ENCODE measurements at regions not wholly inside any gene's neighbourhood (a gene's known extent, or its start where the extent isn't known, plus 50 kb on each side); places are given as distances from the start of the nearest gene placed in this dataset.

DNA sequence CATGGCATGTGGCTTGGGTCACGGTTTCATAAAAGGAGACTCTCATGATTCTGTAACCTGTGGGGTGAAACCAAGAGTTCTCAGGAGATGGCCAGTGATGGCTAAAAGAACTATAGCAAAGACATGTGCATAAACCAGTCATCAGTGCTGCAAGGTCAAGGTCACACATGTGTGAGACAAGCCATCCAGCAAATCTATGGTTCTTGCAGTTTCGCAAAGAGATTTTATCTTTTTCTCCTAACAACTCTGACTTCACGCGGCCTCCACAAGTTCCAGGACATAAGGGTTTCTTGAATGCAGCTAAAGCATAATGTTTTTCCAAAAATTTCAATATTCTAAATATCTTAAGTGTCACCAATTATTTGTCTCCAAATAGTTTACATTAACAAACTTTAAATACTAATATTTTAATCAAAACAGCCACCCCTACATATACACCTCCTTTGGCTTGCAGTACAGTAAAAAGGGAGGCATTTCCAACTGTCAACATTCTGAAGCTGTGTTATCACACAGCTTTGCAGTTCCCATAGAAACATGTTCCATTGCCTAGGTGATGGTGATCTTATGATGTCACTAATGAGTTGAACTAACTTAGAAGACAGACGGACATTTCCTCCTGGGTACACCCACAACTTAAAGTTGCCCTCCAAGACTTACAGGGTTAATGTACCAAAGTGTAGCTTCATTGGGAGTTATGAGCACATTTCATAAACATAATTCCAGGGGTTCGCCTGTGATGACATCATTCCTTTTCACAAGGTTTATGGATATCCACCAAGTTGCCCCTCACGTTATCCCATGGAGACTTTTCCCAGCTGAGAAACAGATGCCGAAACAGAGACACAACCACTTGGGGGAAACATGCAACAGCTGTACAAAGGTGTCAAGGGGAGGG lies 250.9 kb upstream of the PDE10A start:
- Histone ChIP-seq H3K9me3 (no peaks in the 10 kb centered on the region), H3K4me1 (no peaks in the 10 kb centered on the region), H3K27ac (no peak overlapping the region), H3K27me3 (no peaks in the 10 kb centered on the region), H3K4me3 (no peak overlapping the region), H3K36me3 (no peaks in the 10 kb centered on the region)
- TF ChIP-seq, protein P1, sequence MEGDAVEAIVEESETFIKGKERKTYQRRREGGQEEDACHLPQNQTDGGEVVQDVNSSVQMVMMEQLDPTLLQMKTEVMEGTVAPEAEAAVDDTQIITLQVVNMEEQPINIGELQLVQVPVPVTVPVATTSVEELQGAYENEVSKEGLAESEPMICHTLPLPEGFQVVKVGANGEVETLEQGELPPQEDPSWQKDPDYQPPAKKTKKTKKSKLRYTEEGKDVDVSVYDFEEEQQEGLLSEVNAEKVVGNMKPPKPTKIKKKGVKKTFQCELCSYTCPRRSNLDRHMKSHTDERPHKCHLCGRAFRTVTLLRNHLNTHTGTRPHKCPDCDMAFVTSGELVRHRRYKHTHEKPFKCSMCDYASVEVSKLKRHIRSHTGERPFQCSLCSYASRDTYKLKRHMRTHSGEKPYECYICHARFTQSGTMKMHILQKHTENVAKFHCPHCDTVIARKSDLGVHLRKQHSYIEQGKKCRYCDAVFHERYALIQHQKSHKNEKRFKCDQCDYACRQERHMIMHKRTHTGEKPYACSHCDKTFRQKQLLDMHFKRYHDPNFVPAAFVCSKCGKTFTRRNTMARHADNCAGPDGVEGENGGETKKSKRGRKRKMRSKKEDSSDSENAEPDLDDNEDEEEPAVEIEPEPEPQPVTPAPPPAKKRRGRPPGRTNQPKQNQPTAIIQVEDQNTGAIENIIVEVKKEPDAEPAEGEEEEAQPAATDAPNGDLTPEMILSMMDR (IDR thresholded peaks at IDR 0.05) = no peak
- no peak for DNase-seq (ENCODE audit: low spot score)

DNA sequence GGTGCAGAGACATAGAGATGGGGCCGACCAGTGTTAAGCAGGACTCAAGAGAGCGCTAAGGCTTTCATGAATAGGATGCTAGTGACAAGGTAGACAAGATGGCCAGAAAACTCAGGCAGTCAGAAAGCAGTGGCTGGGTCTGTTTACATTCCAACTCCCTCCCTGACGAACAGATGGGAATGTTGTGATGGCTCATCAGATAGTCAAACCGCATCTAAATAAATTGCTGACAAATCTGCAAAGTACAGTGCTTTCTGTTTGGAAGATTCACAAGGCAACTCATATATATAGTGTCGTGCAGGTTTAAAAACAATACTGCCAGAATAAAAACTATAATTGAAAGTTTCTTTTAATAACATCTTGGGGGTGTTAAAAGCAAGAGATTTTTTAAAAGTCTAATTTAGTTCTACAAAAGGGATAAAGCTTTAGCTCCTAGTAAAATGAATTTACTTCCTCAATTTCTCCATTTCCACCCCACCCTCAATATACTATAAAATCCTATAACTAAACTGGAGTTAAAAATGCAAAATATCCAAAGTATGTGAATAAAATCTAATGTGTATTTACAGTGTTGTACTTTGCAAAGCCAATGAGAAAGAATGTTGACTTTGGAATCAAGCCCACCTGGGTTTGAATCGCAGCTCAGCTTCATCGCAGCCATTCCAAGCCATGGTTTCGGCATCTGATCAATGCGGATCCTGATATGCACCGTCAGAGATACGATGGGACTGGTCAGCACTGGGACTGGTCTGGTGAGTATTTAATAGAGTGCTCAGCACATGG lies 247.3 kb upstream of the PDE10A start:
- Histone ChIP-seq H3K4me3 (no peak overlapping the region), H3K27ac (no peak overlapping the region), H3K4me1 (no peaks in the 10 kb centered on the region), H3K9me3 (no peaks in the 10 kb centered on the region), H3K36me3 (no peaks in the 10 kb centered on the region), H3K27me3 (no peaks in the 10 kb centered on the region)
- DNase-seq (ENCODE audit: low spot score) = no peak
- TF ChIP-seq, protein P1 (IDR thresholded peaks at IDR 0.05) = no peak

DNA sequence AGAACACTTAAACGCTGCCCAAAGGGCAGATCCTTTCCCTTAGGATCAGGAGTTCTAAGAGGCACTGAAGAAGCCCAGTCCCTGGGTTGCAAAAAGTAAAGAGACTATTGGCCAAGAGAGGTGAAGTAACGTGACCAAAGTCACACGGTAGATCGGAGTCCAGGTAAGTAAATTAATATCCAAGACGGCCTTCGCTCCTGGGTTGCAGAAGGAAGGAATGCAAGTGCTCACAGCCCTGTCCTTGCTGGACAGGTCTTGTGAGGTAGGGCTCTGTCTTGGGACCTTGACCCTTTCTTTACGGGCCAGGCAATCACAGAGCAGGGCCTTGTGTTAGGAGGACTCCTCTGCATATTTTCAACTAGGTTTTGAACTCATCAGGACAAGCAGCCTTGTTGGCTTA lies 243.7 kb upstream of the PDE10A start:
- Histone ChIP-seq H3K4me3 (no peak overlapping the region), H3K27me3 (no peaks in the 10 kb centered on the region), H3K9me3 (no peaks in the 10 kb centered on the region), H3K36me3 (no peaks in the 10 kb centered on the region), H3K4me1 (no peaks in the 10 kb centered on the region), H3K27ac (no peak overlapping the region)
- no peak for DNase-seq (ENCODE audit: low spot score)
- TF ChIP-seq, protein P1 (IDR thresholded peaks at IDR 0.05) = no peak

DNA sequence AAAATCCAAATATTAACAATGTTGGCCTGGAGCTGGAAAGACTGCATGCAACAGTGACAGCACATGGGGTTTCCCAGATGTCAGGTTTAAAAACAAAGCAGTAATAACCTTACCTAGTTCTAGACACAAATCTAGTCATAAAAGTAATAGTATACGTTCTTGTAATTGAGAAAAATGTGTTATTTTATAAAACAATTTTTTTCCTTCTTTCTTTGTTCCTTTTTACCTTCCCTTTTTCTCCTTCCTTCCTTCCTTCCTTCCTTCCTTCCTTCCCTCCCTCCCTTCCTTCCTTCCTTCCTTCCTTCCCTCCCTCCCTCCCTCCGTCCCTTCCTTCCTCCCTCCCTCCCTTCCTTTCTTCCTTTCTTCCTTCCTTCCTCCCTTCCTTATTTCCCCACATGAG lies 242.7 kb upstream of the PDE10A start:
- no peaks in the 10 kb centered on the region for H3K4me1 ChIP-seq
- H3K27me3 ChIP-seq = no peaks in the 10 kb centered on the region
- TF ChIP-seq, protein P1 (IDR thresholded peaks at IDR 0.05) = no peak
- no peak for DNase-seq (ENCODE audit: low spot score)
- H3K27ac ChIP-seq = no peak overlapping the region
- no peaks in the 10 kb centered on the region for H3K9me3 ChIP-seq
- H3K4me3 ChIP-seq = no peak overlapping the region
- no peaks in the 10 kb centered on the region for H3K36me3 ChIP-seq

DNA sequence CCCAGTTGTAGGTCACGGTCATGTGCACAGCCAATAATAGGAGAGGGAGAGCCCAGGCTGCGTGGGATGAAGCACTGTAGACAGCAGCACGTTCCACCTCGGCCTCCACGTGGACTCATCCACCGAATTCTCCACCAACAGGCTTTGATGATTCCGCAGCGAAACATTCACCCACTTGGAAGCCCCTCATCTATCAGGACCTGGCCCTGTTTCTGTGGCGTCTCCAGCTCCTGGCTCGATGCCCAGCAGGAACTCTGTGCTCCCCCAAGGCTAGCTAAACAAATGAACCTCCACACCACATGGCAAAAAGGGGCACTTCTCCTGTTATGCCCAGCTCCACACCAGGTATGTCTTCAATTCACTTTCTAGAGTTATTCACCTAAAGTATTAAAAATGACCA lies 237.9 kb upstream of the PDE10A start:
- Histone ChIP-seq H3K27ac (no peak overlapping the region), H3K27me3 (no peaks in the 10 kb centered on the region), H3K9me3 (no peaks in the 10 kb centered on the region), H3K36me3 (no peaks in the 10 kb centered on the region), H3K4me3 (no peak overlapping the region), H3K4me1 (no peaks in the 10 kb centered on the region)
- no peak for DNase-seq (ENCODE audit: low spot score)
- TF ChIP-seq, protein P1 (IDR thresholded peaks at IDR 0.05) = no peak
